ENCODE measurements at regions not wholly inside any gene's neighbourhood (a gene's known extent, or its start where the extent isn't known, plus 50 kb on each side); places are given as distances from the start of the nearest gene placed in this dataset.

DNA sequence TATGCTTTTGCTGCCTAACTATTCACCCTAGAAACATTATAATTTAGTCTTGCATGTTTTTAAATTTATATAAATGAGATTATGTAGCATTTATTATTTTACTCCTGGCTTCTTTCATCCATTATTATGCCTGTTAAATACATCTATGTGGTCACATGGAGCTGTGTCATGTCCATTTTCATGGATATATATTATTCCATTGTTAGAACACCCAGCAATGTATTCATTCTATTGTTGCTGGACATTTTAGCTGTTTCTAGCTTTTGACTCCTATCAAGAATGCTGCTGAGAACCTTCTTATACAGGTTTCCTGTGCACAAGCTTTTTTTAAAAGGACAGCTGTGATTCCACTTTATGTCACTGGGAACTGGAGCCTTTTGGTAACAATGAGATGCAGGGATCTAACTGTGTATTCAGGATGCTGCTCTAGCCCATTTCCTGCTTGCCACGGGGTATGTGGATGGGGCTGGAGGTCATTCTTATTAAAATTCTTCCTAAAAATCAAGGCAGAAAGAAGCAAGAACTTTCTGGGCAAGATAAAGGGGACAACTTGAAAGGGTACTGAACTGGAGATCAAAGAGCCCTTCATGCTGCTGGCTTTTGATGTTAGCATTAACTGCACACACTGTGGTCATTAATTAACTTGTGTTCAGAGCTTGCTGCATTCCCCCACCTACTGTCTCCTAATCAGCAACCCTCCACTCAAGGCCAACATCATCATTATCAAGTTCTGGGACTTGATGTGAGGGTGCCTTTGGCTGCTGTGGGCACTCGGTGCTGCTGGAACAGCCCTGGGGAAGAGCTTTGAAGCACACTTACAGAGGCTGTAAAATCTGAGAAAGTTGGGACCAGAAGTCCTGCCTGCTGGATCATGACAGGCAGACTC is 96.6 kb upstream of the AKIRIN2 start:
- no peak for DNase-seq

DNA sequence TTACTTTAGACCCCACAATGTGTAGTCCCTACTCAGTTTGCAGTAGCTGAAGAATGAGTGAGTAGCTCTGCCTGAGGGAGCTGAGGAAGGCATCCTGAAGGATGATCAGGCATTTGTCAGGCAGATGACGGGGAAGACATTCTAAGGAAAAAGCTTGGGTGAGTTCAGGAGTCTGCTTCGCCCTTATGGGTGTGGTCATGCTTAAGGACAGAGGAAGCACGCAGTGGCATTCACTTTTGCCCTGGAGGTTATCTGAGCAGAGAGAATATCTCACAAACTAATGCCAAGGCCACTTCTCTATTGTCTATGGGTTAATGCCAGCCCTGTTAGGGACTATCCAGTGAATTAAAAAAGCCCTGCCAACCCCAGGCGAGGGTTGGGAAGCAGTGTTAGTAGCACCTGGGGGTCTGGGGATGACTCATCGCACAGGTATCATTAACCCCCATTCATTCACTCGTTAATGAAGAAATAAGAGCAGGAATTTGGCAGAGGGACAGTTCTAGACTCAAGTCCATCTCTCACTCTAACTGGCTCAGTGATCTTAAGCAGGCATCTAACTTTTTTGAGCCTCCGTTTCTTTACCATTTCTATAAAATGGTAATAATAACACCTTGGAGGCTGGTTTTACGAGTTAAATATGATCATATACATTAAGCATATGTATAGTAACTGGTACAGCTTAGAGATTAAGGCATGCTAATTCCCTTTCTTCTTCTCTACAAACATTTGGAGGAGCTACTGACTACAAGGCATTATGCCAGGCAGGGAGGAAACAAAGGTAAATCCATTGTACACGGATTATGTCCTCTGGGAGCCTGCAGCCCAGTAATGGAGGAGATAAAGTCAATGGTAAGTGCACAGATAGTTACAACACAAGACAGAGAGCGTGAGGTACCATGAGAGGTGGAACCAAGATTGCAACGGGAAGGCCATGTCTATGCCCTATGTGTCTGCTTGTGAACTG is 93.2 kb upstream of the AKIRIN2 start:
- no peak for DNase-seq

DNA sequence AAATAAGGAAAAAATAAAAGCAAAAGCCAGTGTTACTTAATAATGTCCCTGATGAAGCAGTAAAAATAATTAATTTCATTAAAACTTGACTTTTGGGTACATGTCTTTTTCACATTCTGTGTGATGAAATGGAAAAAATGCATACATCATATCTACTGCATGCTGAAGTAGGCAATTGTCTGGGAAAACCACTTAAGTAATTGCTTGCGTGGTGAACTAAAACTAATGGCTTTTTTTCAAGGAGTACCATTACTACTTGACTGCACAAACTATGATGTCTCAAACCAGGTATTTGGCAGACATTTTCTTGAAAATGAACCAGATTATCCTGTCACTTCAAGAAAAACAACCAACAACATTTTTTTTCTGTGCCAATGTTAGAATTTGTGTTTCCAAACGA is 91.3 kb upstream of the AKIRIN2 start:
- no peak for DNase-seq

DNA sequence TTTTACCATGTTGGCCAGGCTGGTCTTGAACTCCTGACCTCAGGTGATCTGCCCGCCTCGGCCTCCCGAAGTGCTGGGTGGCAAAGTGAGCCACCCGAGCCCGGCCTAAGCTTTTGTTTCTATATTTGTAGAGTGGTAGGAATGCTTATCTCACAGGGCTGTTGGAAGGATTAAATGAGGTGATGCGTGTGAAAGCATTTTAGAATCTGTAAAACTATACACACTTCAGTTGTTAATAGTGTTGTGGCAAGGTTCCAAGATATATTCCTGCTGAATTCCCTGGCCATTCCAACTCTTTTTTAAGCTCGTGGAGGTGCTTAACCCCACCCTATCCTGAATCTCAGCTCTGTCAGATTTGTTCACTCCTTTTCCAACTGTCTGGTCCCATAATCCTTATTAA is 89.9 kb upstream of the AKIRIN2 start:
- DNase-seq: no peak

DNA sequence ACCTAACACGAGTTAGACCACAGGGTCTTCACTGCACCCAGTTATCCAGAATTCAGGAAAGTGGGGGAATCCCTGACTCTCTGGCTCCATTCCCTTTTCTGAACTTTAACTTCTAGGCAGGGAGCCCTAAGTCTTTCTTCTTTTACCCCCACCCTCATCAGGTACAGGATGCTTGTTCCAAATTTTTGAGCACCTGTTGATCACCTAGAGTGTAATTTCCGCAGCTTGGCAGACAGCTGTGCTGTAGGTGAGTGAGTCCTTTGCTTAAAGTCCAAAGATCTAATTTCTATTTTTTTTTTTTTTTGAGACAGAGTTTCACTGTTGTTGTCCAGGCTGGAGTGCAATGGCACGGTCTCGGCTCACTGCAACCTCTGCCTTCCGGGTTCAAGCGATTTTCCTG is 89.5 kb upstream of the AKIRIN2 start:
- DNase-seq: no peak

DNA sequence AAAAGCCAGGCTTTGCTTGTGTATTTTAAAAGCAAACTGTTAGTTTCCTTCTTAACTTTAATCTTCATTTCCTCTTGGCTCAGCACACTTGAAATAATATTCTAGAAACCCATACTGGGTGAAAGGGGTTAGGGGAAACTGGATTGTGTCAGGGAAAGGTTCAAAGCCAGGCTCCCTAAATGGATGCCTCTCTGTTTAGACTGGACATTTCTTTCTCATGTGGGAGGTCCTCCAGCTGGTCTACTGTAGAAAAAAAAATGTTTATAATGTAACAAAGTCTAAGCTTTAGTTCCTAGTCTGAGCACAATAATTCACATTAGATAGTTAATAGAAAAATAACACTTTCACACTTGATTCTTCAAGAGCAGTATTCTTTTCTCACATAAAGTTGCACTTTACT is 89.0 kb upstream of the AKIRIN2 start:
- DNase-seq: no peak

DNA sequence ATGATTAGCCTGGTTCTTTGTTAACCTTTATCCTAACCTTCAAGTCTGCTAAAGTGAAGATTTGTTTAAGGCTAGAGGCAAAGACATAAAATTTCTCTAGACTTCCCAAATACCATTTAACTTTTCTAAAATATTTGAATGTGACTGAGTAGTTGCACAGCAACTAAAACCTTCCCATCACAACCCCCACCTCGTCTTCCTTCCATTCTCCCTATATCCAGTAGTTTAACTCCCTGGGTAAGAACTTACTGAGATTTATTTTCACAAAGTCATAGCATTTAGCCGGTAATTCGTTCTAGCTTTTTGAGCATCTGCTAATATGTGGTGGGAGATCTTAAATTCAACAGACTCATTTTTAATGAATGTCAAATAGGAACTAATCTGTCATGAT is 87.9 kb upstream of the AKIRIN2 start:
- DNase-seq: no peak

DNA sequence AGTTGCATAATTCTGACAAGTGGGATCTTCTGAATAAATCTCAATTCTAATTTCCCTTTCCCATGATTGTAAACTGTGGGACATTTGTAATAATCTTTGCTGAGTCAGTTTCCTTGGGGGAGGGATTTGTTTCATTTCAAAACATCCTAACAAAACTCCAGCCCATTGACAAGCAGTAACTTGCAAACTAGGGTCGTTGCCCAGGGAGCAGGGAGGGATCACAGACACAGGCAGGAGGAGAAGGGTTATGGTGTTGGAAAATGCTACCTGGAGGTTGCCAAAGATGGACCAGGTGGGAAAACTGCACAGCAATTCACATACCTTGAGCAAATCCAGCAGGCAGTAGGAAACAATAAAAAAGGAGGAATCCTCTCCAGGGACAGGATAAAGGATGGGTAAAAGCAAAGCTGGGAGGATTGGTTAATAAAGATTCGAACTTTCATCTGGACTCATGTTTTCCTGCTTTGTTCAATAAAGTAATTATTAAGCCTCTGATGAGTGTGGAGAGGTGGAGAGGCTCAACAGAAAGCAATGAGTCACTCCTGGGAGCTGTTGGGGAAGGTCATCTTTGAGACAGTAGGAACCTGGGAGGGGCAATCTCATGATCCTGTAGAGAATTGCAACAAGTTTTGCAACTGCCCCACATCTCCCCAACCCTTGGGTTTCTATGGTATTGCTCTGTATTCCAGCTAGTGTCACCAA is 87.3 kb upstream of the AKIRIN2 start:
- no peak for DNase-seq

DNA sequence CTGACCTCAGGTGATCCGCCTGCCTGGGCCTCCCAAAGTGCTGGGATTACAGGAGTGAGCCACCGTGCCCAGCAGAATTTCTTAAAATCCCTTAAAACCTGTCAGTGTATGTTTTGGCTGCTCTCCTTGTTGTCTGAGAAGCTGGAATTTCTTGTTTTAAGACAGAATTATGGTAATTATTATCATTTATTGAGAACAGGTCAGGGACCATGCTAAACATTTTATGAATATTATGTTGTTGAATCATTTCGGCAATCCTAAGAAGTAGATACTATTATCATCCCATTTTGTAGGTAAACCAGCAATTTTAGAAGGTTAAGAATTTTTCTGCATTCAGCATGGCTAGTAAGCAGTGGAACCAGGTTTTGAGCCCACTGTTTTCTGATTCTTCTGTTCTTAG is 86.1 kb upstream of the AKIRIN2 start:
- no peak for DNase-seq

DNA sequence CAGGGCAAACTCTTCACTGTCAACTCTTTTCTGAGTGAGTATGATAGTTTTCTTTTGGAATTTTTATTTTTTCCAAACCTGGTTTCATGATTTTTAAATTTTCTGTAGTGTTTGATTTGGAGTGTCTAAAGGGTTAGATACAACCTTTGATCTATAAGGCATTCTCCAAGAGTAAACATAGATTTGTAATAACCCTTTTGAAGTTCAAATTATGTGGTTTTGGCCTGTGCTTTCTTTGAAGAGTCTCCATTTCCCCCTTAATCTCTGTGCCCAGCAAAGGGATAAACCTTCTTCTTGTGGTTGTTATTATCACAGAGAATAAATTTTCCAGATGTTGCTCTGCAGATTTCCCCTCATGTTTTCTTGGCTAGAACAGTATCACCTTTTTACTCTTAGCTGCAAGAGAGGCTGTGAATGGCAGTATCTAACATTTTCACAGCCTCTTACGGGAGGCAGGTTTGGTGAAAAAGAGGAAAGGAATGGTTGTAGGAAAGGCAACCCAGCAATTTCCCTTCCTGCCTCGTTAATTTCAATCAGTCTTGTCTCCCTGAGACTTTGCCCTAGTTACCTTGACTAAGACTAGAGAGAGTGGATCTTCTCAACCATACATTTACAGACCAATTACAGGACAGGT is 83.3 kb upstream of the AKIRIN2 start:
- DNase-seq: no peak

DNA sequence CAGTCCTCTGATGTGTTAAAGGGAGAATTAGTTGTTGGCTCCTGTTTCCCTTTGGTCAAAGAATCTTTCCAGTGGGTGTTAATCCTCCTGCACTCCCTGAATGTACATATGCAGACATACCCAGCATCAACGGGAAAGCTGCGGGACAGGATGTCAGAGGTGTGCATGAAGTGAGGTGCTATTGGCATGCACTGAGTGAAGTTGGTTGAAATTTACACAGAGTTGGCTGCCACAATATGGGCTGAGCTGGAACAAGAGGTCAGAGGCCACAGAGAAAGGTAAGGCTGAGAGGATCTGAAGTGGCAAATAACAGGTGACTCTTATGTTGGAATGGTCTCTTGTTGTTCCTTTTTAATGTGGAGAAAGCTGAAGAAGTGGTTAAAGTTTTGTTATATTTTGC is 82.7 kb upstream of the AKIRIN2 start:
- no peak for DNase-seq

DNA sequence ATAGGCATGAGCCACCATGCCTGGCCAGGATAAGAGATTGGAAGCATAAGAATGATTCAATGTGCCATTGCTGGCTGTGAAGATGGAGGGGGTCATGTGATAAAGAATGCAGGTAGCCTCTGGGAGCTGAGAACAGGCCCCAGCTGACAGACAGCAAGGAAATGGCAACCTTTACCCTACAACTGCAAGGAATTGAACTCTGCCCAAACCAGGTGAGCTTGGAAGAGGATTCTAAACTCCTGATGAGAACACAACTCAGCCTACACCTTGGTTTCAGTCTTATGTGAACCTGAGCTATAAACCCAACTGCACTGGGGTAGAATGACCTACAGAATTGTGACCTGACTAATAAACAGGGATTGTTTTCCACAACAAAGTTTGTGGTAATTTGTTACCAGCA is 82.0 kb upstream of the AKIRIN2 start:
- DNase-seq: no peak

DNA sequence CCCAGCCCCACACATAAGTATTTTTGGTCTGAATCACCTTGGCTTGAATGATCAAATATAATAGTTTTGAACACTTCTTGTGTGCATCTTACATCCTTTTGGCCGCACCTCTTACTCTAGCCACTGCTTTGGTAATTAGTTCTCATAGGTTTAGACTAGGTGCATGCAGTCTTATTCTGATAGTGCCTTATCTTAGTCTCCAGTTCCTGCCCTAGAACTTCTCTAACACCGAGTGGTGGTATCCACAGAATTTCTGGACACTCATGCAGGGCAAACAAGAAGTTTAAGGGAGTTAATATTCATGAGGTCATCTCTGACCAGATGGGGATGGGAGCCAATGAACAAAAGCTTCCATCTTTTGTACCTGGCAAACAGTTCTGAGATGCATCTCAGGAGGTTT is 77.5 kb upstream of the AKIRIN2 start:
- DNase-seq: no peak

DNA sequence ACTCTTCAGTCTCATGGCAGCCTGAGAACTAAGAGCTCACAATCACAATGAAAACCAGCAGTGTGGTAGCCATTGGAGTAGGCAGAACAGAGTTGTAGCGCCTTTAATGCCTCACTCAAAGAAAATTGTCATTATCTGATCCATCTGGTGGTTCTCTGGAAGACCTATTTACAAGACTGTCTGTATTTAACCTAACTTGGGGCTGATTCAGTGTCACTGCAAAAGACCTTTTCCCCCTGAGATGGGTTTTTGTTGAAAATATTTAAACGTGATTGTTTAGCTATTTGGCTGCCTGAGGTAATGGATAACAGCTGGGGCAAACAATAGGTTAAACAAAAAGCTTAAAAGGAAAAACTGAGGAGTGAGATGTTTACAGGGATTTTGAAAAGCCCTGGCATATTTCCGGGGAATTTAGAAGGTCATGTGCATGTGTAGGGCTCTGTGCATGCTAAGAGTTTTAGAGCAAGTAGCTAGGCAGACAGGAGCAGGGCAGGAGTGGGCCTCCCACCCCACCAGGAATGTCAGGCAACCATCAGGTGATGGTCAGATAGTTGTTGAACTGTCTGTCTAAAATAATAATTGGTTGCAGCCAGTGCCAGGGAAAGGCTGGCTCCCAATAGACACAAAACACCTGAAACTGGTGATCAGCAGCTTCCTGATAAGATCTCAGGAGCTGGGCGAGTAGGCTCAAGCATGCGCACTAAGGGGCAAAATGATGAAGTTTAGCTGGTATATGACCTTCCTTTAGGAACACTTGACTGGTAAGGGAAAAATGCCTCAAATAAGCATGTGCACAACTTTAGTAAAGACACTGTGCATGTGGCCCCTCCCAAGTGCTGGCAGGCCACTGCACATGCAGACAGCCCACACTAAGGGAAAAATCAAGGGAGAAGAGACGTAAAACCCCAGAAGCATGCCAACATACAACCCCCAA is 70.8 kb upstream of the AKIRIN2 start:
- no peak for DNase-seq

DNA sequence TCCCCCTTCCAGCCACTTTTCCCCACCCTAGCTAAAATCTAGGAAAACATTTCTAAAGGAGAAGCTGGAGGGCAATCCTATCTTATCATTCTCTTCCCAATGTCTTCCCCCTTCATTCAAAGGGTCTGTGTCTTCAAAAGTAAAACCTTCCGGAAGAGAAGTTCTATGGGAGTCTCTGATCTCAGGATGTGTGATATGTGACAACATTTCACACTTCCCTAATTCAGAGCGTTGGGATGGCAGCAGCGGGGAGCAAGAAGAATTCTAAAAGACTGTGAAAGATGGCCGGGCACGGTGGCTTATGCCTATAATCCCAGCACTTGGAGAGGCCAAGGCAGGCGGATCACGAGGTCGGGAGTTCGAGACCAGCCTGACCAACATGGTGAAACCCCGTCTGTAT is 65.4 kb upstream of the AKIRIN2 start:
- no peak for DNase-seq

DNA sequence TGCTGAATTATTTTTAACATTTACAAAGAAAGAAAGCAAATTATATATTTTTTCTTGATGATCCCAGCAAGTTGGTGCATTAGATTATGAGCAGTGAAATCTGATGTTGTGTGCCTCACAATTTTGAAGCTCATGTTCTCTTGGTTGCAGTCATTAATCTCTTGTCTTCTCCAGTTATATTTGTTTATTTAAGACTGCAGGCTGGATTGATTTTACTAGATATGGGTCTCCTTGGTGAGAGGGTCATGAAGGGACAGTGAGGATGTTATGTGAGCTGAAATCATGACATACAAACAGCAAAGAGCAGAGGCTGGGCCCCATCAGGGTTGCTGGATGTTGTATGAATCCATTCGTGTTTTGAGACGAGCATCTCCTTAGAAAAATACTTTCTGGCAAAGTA is 64.2 kb upstream of the AKIRIN2 start:
- DNase-seq: no peak

DNA sequence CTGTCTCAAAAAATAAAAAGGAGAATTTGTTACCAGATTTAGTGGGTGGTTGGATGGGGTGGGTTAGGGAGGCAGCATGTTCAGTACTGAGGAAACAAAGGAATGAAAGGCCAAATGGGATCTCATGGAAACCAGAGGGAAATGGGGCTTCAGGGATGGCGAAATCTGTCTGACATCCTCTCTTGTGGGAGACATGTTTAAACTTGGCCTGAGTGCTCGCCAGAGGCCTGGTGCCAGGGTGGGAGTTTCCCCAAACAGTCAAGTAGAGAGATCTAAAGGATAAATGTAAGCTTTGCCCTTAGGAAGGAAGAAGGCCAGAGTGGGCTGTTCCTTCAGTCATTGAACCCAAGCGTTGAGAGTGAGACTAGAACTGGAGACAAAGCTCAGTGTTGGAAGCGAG is 61.9 kb upstream of the AKIRIN2 start:
- no peak for DNase-seq

DNA sequence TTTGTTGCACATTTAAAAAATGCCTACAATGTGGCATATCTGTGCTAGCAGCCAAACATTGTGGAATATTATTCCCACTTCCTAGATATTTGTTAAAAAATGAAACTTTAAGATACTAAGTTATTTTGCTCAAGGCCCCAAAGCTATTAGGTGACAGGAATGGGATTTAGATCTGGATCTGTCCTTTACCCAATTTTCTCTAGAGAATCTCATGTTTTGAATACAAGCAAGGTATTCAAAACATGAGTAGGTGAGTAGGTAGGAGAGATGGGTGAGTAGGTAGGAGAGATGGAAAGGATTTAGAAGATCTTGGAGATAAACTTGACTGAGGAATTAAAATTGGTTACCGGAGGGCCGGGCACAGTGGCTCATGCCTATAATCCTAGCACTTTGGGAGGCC is 61.2 kb upstream of the AKIRIN2 start:
- no peak for DNase-seq

DNA sequence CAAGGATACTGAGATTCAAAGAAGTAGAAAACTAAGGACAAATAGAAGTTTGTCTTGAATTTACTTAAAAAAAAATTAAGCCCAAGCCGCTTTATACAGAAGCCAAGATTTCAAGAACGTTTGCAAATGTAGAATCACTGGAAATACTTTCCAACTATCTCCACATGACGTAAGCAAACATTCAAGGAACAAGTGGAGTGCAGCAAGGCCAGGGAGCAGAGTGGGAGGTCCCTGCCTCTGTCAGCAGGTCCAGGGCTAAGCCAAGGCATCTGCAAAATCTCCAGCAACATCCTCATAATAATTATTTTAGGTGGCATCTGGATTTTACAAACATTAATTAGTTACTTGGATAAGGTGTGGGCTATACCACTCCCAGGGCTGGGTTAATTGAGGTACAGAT is 60.1 kb upstream of the AKIRIN2 start:
- no peak for DNase-seq

DNA sequence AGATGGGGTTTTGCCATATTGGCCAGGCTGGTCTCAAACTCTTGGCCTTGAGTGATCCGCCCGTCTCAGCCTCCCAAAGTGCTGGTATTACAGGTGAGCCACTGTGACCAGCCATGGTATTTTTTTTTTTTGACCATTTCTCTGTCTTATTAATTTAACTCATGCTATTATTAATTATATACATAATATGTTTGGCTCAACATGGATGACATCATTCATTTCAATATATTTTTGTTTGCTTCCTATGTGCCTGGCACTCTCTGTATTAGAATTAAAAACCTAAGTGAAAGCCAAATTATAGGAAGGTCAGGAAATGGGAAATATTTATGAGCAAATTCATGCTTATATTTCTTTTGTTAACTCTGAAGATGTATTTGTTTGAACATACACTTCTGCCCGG is 55.8 kb upstream of the AKIRIN2 start:
- DNase-seq: no peak

DNA sequence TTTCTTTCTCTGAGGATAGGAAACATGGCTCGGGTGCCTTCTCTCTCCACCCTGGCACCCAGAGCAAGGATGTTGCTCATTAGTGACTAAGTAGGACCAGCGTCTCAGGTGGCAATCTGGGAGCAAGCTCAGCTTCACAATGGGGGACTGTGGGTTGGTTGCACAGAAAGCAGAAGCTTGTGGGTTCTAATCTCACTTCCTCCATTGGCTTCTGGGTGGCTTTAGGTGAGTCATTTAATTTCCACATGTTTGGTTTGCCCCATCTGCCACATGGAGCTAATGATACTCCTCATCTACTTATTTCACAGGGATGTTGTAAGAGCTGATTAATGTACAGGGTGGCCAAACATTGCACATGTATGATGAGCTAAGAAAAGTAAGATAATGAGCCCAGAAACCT is 54.8 kb upstream of the AKIRIN2 start:
- DNase-seq: peak; percentile 18

Data from midbrain (tissue), 1 donor.